Neutrophil (primary cell): ENCODE measurements at regions not wholly inside any gene's neighbourhood (a gene's known extent, or its start where the extent isn't known, plus 50 kb on each side); places are given as distances from the start of the nearest gene placed in this dataset.

Experiments
- H3K27ac ChIP-seq: fragments of 200-600 bp; sonication (generic); 2 replicates; pipeline ENCODE4 v1.5.1; 2016; ENCODE audit warnings: mild to moderate bottlenecking, moderate library complexity
- H3K27me3 ChIP-seq: fragments of 200-600 bp; sonication (generic); 2 replicates; pipeline ENCODE4 v1.6.0; 2016; ENCODE audit warnings: mild to moderate bottlenecking
- H3K36me3 ChIP-seq: fragments of 200-600 bp; sonication (generic); 2 replicates; pipeline ENCODE4 v1.5.1; 2017
- H3K4me1 ChIP-seq, 2 experiments: fragments of 200-600 bp in 1 of 2; sonication (generic) in 1 of 2; 1 replicate in 1 of 2; 2 replicates in 1 of 2; pipeline versions ENCODE4 v1.5.1 to v1.6.1; 2013 to 2016; ENCODE audit warnings: low read depth in 1 of 2, low read length in 1 of 2, mild to moderate bottlenecking in 1 of 2, moderate library complexity in 1 of 2; ENCODE audit not compliant: control insufficient read depth in 1 of 2, insufficient read depth in 1 of 2
- H3K4me3 ChIP-seq, 2 experiments: fragments of 200-600 bp in 1 of 2; sonication (generic) in 1 of 2; 1 replicate in 1 of 2; 2 replicates in 1 of 2; pipeline ENCODE4 v1.5.1; 2013 to 2016; ENCODE audit warnings: low read depth in 1 of 2, low read length in 1 of 2, mild to moderate bottlenecking in 1 of 2, moderate library complexity in 1 of 2
- H3K9me3 ChIP-seq: fragments of 200-600 bp; sonication (generic); 2 replicates; pipeline ENCODE4 v1.5.1; 2016
- CTCF ChIP-seq: fragments of 200-600 bp; sonication (generic); IDR thresholded peaks from 2 replicates; pipeline ENCODE4 v1.5.1; 2016; ENCODE audit warnings: antibody characterized with exemption

GRCh38 chr11:92681586-92681985 lies 287.9 kb upstream of the MTNR1B start:
- TF ChIP-seq CTCF = no peak
- Histone ChIP-seq H3K36me3 (no peaks in the 10 kb centered on the region), H3K4me1 (no peaks in the 10 kb centered on the region), H3K9me3 (no peaks in the 10 kb centered on the region), H3K27me3 (no peaks in the 10 kb centered on the region), H3K27ac (no peak overlapping the region), H3K4me3 (no peak overlapping the region)

GRCh38 chr11:92682136-92682535 lies 287.3 kb upstream of the MTNR1B start:
- no peaks in the 10 kb centered on the region for H3K27me3 ChIP-seq
- H3K27ac ChIP-seq = no peak overlapping the region
- no peak overlapping the region for H3K4me3 ChIP-seq
- no peaks in the 10 kb centered on the region for H3K9me3 ChIP-seq
- no peaks in the 10 kb centered on the region for H3K36me3 ChIP-seq
- no peak for TF ChIP-seq CTCF
- no peaks in the 10 kb centered on the region for H3K4me1 ChIP-seq

DNA sequence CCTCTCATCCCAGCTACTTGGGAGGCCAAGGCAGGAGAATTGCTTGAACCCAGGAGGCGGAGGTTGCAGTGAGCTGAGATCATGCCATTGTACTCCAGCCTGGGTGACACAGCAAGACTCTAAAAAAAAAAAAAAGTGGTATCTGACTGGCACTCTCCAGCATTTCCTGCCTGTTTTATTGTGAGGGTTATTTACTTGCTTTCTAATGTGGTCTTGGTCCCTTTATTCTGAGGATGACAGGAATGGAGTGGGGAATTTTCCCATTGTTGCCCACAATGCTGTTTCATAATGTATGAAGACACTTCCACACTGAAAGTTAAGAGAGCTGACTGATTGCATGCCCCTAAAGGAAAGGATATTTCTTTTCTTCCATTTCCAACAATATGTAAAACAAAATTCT lies 286.5 kb upstream of the MTNR1B start:
- TF ChIP-seq CTCF = no peak
- H3K4me3 ChIP-seq = no peak overlapping the region
- H3K27ac ChIP-seq = no peak overlapping the region
- no peaks in the 10 kb centered on the region for H3K9me3 ChIP-seq
- no peaks in the 10 kb centered on the region for H3K36me3 ChIP-seq
- no peaks in the 10 kb centered on the region for H3K4me1 ChIP-seq
- no peaks in the 10 kb centered on the region for H3K27me3 ChIP-seq

DNA sequence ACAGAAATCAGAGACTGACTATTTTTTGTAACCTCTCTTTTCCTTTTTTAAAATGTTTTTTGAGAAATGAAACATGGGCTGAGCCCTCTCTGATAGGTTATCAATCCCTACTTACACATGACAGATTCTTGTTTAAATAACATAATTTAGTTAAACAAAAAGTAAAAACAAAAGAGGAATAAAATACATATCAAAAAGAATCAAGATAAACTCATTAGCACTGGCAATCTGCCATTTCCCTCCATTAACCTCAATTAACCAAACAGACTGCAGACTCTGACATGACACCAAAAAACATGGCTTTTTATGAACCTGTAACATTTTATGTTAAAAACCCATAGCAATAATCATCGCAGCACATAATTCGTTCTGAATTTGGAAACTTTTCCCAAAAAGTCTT lies 284.4 kb upstream of the MTNR1B start:
- no peaks in the 10 kb centered on the region for H3K27me3 ChIP-seq
- no peaks in the 10 kb centered on the region for H3K9me3 ChIP-seq
- H3K27ac ChIP-seq = no peak overlapping the region
- no peak for TF ChIP-seq CTCF
- no peak overlapping the region for H3K4me3 ChIP-seq
- H3K36me3 ChIP-seq = no peaks in the 10 kb centered on the region
- H3K4me1 ChIP-seq = no peaks in the 10 kb centered on the region

DNA sequence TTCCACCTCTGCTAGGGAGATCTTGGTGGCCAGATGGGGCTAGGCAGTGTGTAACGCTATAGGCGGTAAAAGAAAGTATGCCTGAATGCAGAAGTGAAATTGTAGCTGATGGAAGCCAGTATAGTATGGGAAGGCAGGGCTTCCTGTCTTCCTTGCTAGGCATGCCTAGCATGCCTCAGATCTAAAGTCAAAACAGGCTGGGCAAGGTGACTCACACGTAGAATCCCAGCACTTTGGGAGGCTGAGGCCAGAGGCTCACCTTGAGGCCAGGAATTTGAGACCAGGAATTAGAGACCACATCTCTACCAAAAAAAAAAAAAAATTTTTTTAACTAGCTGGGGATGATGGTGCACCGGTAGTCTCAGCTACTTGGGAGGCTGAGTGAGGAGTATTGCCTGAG lies 281.7 kb upstream of the MTNR1B start:
- Histone ChIP-seq H3K27ac (no peak overlapping the region), H3K27me3 (no peaks in the 10 kb centered on the region), H3K4me1 (no peaks in the 10 kb centered on the region), H3K36me3 (no peaks in the 10 kb centered on the region), H3K9me3 (no peaks in the 10 kb centered on the region), H3K4me3 (no peak overlapping the region)
- no peak for TF ChIP-seq CTCF

GRCh38 chr11:92688416-92688815 lies 281.0 kb upstream of the MTNR1B start:
- Histone ChIP-seq H3K4me3 (no peak overlapping the region), H3K27me3 (no peaks in the 10 kb centered on the region), H3K36me3 (no peaks in the 10 kb centered on the region), H3K27ac (no peak overlapping the region), H3K4me1 (no peaks in the 10 kb centered on the region), H3K9me3 (no peaks in the 10 kb centered on the region)
- TF ChIP-seq CTCF = no peak
